Inflammatory macrophage treated with lipopolysaccharide for 1 hour (primary cell): ENCODE measurements at regions not wholly inside any gene's neighbourhood (a gene's known extent, or its start where the extent isn't known, plus 50 kb on each side); places are given as distances from the start of the nearest gene placed in this dataset.

Experiments used
- DNase-seq, 2 donors: peaks; one replicate each; pipeline ENCODE4 v3.0.0-alpha.2; 2020 to 2022

DNA sequence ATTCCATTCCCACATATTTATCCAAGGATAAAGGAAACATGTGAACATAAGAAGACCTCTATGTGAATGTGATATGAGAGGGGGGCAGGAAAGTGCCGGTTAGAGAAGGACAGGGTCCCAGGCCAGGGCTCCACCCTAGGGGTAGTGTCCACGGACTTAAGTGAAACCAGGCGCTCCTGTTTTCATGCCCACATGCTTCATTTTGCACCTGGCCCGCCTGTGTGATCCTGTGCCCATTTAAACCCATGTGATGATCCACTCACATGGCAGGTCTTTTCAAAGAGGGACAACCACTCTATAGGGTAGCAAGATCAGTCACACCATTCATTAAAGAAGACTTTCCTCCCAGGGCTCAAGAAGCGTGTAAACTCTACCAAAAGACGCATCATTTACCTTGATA is 865.3 kb upstream of the GJE1 start:
- no peak for DNase-seq

DNA sequence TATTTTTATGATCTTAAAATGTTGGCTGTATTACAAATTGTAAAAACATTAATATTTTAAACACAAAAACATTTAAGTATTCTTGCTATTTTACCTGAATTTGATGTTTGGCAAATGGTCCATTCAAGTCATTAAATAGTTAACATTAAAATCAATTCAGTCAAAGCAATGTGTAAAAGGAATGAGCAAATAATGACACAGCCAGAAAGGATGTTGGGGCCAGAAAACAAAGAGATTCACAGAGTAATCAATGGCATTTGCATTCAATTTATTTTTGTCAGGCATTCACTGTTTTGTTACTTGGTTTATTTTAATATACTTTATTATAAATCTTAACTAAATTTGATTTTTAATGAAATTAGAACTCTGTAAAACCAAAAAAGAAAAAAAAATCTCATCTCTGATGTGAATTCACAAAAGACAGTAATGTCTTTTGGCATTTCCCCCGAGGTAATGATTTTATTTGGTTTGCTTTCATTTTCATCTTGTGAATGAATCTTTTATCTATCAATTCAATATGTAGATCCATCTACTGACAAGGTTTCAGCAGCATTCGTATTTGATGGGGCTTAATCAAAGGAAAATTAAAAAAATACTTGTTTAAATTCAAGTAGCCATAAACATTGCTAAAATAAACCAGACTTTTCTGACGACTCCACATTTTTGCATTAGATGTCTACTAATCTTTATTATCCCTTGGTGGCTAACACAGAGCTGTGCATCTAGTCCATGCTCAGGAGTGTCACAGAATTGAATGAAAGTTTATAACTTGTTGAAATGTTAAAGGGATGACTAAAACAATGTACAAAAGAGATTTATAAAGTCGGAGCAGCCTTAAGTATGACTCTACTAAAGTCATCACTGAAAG is 866.7 kb upstream of the GJE1 start:
- DNase-seq = no peak

DNA sequence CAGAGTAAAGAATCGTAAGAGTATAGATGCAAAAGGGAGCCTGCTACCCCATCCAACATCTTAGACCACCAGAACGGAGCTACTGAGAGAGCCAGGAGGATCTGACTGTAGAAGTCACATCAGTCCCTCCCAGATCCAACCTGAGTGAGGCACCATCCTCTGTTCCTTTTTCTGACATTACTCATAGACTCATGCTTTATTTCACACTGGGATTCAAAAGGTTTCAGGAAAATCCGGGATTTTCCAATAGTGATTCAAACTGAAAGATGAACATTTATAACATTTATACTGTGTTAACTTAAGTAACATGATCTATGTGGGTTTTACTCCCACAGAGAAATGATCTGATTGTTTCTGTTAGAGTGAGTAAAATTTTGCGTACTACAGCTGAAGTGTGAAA is 868.6 kb upstream of the GJE1 start:
- peak; percentile 1 to 13 for DNase-seq

DNA sequence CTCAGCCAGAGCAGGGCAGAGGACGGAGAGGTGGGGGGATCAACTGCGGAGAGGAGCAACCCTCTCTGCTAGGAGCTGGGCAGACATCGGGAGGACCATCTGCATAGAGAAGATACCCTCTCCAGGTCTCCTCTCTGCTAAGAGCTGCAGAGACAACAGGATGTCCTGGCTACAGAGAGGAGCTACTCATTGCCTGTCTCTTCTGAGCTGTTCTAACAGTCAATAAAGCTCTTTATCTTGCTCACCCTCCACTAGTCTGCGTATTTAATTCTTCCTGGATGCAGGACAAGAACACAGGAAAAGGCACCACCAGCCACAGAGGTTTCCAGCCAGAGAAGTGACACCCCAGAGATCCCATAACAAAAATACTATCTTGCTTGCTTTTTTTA is 871.1 kb upstream of the GJE1 start:
- DNase-seq = no peak

DNA sequence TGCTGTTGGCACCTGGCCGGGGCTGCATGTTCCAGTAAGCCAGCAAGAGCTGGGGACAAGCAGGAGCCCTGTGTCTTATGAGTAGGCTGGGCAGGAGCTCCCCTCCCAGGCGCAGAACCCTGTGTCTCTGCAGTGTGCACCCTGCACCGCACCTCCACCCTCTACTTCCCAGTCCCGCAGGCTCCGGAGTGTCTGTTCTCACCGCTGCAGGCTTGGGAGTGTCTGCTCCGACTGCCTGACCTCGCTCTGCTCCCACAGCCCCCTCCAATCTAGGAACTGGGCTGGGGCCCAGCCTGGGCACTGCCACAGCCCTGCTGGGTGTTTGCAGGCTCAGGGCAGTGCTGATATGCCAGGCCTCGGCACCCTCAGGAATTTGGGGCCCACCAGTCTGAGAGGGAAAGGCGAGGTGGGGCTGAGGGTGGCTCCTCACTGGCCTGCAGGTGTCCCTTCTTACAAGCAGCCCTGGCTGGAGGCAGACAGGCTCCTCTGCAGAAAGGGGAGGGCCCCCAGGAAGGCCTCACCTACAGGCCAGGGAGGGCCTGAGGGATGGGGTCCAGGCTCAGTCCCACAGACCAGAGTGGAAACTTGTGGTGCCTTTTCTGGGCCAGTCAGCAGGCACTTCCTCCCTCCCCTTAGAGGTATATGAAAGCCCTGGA is 871.6 kb upstream of the GJE1 start:
- DNase-seq = no peak

DNA sequence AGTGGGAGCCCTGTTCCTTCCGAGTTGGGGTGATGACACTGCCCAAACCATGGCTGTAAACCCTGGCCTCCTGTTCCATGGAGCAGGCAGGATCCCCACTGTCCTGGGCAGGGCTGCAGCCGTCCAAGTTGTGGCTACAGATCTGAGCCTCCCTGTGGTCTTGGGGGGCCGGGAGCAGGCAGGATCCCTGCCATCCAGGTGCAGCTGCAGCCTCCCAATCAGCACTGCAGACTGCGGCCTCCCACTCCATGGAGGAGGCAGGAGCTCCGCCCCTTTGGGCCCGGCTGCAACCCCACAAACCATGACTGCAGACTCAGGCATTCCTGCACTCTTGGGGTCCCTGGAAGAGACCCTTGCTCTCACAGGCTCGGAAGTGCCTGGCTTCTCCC is 872.1 kb upstream of the GJE1 start:
- no peak for DNase-seq

DNA sequence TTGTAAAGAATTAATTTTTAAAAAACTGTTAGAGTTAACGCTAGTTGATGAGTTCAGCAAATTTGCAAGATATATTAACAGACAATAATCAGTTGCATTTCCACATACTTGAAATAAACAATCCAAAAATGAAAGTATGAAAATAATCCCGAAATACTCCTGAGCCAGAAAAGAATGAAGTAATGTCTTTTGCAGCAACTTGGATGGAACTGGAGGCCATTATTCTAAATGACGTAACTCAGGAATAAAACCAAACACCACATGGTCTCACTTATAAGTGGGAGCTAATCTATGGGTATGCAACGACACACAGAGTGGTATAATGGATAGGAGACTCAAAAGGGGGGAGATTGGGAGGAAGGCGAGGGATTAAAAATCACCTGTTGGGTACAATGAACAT is 872.9 kb upstream of the GJE1 start:
- DNase-seq = no peak

DNA sequence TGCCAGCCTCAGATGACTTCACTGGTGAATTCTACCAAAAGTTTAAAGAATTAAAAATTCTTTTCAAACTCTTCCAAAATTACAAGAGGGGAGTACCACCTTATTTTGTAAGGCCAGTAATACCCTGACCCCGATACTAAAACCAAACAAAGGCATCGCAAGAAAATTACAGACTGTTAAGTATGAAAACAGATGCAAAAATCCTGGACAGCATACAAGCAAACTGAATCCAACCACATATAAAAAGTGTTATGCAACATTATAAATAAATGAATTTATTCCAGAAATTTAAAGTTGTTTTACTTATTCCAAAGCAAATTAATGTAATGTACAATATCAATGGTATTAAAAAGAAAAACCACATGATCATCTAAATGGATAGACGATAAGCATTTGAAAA is 873.6 kb upstream of the GJE1 start:
- DNase-seq = no peak

DNA sequence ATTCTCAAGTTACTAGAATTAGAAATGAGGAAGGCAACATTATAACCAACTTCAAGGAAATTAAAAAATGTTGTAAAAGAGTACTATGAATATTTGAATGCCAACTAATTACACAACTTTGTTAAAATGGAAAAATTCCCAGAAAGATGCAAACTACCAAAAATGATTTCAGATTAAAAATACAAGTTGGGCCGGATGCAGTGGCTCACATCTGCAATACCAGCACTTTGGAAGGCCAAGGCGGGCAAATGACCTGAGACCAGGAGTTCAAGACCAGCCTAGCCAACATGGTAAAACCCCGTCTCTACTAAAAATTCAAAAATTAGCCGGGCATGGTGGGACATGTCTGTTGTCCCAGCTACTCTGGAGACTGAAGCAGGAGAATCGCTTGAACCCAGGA is 874.2 kb upstream of the GJE1 start:
- no peak for DNase-seq

DNA sequence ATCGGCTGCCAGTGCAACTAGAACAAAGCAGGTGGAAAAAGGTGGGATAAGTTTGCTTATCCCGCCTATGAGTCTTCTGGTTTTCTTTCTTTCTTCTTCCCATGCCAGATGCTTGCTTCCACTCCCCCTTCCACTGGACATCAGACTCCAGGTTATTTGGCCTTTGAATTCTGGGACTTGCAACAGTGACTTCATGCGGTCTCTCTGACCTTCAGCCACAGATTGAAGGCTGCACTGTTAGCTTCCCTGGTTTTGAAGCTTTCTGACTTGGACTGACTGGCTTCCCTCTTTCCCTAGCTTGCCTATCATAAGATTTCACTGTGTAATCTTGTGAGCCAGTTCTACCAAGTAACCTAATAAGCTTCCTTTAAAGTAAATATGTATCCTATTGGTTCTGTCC is 878.4 kb upstream of the GJE1 start:
- DNase-seq = no peak

DNA sequence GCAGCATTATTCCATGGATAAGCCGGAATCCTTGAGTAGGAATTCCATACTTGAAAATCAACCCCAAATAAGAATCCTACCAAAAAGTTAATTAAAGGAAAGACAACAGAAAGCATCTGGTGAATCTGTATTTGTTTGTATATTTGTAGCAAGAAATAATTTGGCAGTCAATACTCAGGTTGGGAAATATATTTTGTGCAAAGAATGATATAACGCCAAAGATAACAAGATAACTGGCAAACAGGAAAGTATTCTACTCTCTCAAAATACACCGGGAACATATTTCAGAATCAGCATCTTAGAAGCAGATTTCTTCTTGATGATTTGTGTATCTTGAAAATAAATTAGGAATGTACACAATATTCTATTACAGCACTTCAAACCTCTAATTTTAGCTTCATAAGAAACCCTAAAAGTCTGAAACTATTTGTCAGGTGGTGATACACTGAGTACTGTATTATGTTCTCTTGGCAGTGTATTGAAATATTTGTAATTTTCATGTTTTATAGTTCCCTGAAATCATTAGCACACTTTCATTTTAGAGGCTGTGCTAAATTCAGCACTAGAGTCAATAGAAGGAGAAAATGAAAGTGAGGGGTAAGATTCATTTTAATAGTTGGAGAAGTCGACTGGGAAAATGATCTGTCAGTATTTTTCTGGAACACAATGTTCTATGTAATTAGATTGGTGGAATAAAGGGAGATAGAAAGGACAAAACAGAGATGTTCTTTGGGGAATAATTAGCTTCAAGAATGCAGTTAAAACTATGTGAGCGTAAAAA is 879.7 kb upstream of the GJE1 start:
- DNase-seq = no peak

DNA sequence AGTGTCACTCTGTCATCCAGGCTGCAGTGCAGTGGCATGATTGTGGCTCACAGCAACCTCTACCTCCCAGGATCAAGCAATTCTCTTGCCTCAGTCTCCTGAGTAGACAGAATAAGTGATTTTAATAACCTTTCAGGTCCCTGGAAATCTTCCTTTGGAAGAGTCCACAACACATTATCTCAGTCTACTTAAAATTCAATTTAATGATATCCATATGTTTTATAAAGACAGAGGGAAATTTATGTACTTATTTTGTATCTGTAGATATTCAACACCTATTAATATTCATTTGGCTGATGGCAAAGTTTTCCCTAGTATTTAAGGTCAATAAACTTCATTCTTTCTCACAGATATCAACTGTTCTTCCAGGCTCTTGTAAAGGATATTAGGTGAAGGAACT is 881.4 kb upstream of the GJE1 start:
- no peak for DNase-seq

DNA sequence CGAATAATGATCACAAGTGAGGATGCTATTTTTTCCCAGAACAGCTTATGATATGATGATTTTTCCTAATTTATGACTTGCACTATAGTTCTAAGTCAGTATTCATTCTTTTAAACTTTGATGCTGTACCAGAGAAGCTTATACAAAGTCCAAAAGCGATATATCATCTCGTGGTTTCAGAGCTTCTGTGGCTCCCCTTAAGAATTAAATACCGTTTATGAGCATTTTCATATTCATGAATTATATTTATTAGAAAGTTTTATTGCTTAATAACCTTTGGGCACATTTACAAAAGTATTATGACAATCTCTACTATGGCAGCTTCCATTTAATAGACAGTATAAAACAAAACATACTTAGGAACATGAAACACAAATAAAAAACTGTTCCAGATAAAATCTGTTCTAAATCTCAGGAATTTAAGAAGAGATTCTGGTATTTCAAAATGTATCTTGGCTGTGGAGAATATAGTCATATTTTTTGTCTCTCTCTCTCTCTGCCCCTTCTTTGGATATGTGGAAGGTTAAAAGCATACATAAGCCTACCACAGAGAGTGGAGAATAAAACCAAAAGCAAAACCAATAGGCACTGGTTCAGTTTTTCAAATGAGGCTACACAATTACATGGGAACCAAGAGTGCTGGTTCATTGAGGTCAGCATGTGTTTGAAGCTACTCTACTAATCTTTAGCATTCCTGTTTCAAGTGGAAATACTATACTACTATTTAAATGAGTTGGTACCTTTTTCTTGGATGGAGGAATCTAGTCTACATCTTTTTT is 884.5 kb upstream of the GJE1 start:
- DNase-seq = no peak

DNA sequence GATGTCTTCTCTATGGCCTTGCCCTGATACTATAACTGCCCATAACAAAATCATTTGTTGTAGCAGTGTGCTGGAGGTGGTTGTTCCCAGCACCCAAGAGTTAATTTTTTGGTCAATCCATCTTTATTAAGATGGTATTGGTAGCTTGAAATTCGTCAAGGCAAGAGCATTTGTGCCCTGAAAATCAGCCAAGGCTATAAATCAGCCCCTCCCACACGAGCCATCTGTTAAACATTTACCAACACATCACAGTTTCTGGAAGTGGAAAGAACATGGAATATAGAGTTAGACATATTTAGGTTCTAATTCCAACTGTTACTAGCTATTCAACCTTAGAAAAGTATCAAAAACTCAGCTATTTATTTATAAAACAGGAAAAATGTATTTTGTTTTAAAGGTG is 888.4 kb upstream of the GJE1 start:
- no peak for DNase-seq

DNA sequence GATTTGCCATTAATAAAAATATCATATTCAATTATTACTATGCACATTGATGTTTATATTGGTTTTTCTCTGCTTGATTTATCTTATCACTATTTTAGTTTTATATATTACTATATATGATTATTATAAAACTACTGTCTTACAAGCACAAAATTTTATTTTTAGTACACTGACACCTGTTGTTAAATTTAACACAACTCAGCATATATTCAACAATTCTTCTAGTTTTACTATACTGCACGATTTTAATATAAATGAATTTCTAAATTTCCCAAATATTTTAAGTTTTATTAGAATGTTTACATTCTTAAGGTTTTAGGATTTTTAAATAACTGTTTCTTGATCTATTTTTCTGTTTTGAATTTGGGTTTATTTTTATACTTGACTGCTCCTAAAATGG is 889.8 kb upstream of the GJE1 start:
- no peak for DNase-seq

DNA sequence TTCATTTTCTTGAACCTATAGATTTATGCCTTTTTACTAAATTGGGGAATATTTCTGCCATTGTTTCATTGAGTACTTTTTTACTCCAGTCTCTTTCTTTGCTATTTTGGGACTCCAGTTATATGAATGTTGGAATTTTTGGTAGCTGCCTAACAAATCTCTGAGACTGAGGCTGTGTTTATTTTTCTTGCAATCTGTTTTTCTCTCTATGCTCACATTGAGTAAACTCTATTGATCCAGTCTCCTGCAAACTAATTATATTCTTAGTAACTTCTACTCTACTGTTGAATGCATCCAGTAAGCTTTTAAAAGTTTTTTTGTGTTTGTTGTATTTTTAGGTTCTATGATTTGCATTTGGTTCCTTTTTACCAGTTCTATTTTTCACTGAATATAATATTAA is 903.4 kb upstream of the GJE1 start:
- DNase-seq = no peak

DNA sequence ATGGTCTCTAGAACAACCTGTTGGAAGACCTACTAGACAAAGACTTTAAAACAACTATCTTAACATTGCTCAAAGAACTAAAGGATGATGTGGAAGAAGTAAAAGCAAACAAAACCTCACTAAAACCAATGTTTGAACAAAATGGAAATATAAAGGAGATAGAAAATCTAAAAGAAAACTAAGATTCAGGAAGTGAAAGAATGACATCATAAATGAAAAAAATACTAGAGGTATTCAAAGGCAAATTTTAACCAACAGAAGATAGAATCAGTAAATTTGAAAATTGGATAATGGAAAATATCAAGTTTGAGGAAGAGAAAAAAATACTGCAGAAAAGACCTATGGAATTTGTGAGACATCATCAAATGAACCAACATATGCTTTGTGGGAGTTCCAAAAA is 914.1 kb upstream of the GJE1 start:
- no peak for DNase-seq

DNA sequence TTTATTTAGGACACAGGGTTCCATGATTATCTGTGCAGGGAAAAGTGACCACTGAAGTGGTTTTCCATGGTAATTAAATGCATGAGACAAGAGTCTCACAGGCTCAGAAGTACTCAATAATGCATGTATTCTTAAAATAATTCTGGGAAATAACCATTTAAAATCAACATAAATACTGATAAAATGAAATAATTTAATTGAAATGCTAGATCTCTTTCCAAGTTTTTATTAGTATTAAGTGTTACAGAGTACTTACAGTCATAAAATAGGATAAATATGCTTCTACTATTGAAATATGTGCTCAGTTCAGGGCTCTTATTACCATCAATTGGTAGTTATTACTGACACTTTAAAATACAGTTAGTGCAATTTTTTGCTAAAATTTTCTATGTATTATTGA is 916.0 kb upstream of the GJE1 start:
- DNase-seq = no peak

DNA sequence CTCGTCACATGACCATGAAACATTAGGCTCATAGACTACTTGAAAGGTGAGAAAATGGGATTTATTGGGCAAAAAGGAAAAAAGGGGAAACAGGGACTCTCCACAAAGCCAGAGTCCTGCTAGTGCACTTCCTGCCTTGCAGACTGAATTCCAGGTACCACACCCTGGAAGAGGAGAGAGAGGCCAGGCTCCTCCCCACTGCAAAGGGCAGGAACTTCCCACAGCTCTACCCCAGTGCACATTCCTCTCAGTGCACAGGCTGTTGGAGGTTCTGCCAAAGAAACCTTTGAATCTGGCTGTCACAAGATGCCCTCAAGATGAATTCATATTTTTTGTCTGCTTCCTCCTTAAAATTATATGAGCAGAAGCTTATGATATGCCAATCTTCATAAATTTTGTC is 920.4 kb upstream of the GJE1 start:
- no peak for DNase-seq

DNA sequence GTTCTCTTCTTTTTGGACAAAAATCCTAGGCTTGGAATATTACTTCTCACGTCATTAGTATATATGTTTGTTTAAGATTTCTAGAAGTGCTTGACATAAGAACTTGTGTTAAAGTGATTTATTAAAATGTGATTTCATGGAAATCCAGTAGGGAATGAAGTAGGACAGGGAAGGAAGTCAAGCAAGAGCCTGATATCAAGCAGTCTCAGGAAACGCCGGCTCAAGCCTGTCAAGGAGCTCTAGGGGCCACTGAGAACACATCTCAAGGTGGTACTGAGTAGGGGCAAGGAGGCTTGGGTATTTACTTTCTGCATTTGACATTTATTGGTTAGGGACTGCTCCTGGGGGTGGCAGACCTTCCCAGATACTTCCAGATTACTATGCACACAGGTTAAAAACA is 920.9 kb upstream of the GJE1 start:
- DNase-seq = no peak

DNA sequence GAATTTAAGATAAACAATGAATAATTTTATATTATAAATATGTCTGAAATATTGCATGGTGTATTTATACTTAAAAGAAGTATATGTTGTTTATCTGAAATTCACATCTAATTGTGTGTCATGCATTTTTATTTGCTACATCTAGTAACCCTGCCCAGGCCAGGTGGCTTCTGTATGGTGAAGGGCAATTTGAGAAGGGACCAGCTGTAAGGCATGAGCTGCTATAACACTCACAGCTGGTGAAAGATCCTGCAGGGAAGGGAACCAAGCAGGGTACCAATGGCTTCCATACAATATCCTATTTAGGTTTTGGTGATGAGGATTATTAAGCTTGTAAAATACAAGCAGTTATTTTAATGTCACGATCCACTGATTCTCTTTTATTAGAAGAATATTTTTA is 921.8 kb upstream of the GJE1 start:
- DNase-seq = no peak

DNA sequence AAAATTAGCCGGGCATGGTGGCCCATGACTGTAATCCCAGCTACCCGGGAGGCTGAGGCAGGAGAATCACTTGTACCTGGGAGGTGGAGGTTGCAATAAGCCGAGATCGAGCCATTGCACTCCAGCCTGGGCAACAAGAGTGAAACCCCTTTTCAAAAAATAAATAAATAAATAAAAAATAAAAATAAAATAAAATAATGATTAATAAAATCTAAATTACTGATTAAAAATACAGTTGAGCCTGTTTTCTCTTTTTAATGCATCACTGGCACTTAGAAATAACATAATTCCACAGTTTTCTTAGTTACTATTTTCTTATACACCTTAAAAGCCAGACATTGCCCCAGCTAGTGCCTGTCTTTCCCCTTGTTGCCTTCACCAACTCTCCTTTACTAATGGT is 922.8 kb upstream of the GJE1 start:
- no peak for DNase-seq

DNA sequence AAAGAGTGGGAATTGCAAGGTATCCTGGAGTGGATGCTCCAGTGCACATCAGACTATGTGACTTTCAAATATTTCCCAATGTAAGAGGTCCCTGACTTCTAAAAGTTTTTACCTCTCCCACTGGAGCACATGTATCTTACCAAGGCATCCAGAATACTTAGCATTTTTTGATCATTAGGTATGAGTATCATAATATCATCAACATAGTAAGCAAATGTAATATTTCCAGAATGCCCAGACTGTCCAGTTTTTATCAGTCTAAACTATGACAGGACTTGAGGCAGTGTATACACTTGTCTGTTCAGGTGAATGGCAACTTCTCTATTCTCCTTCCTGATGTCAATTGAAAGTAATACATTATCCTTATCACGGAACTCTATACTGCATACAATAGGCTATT is 924.6 kb upstream of the GJE1 start:
- no peak for DNase-seq
